Right ventricle myocardium superior (tissue), 1 donor: ENCODE measurements at regions not wholly inside any gene's neighbourhood (a gene's known extent, or its start where the extent isn't known, plus 50 kb on each side); places are given as distances from the start of the nearest gene placed in this dataset.
"Not testable (repeated sequence)": the region's sequence is repeated elsewhere in the genome, so short reads cannot be mapped to it uniquely, and the experiment has no call there.

ENCODE experiments used
- ATAC-seq: fragments of 200-7000 bp; cut with Tn5 transposase; one replicate; pipeline ENCODE4 v1.9.1; 2020; ENCODE audit warnings: mild to moderate bottlenecking; ENCODE audit not compliant: poor library complexity
- DNase-seq: peaks from one replicate; pipeline ENCODE4 v3.0.0-alpha.2; 2020
- intact Hi-C: fragments of 100-400 bp; cut with DNase I; formaldehyde crosslinking; loops from one replicate; pipeline ENCODE4 v1.11.2; 2022
- donor health status: DM: no; HTN: yes; CAD: no; lungs with severe emphysema.

- DNase-seq: no peak
- intact Hi-C loops: no loop called here
- ATAC-seq: no peak
These were observed 86.2 kb downstream of the PSAT1 start for GRCh38 chr9:78383130-78383529.

GRCh38 chr9:78386348-78386747, 89.4 kb downstream of the PSAT1 start:
- intact Hi-C loops: no loop called here
- no peak for DNase-seq
- ATAC-seq: no peak

- intact Hi-C loops: no loop called here
- ATAC-seq: no peak
- DNase-seq: no peak
These were observed 89.8 kb downstream of the PSAT1 start for GRCh38 chr9:78386773-78387172.

- DNase-seq (no peak), ATAC-seq (no peak)
- intact Hi-C loops: no loop called here
These were observed 96.4 kb downstream of the PSAT1 start for GRCh38 chr9:78393340-78393739.

- DNase-seq: no peak
- no peak for ATAC-seq
- intact Hi-C loops: no loop called here
These were observed 97.0 kb downstream of the PSAT1 start for GRCh38 chr9:78393932-78394331.

- intact Hi-C loops: no loop called here
- ATAC-seq (no peak), DNase-seq (no peak)
These were observed 99.2 kb downstream of the PSAT1 start for GRCh38 chr9:78396087-78396486.

GRCh38 chr9:78397045-78397444, 100.1 kb downstream of the PSAT1 start:
- intact Hi-C loops: no loop called here
- no peak for ATAC-seq
- DNase-seq: no peak

- DNase-seq: no peak
- ATAC-seq: no peak
- intact Hi-C loops: no loop called here
These were observed 100.5 kb downstream of the PSAT1 start for GRCh38 chr9:78397454-78397853.

GRCh38 chr9:78399153-78399552, 102.2 kb downstream of the PSAT1 start:
- no peak for ATAC-seq
- intact Hi-C loops: no loop called here
- no peak for DNase-seq

GRCh38 chr9:78400496-78400895, 103.6 kb downstream of the PSAT1 start:
- intact Hi-C loops: no loop called here
- no peak for DNase-seq
- ATAC-seq: no peak

- DNase-seq: no peak
- ATAC-seq: no peak
- intact Hi-C loops: no loop called here
These were observed 108.5 kb downstream of the PSAT1 start for GRCh38 chr9:78405461-78405860.

- DNase-seq (no peak), ATAC-seq (no peak)
- intact Hi-C loops: no loop called here
These were observed 109.2 kb downstream of the PSAT1 start for GRCh38 chr9:78406146-78406545.

- no peak for ATAC-seq
- DNase-seq: no peak
- intact Hi-C loops: no loop called here
These were observed 110.0 kb downstream of the PSAT1 start for GRCh38 chr9:78406933-78407332.

- DNase-seq (no peak), ATAC-seq (no peak)
- intact Hi-C loops: no loop called here
These were observed 110.8 kb downstream of the PSAT1 start for GRCh38 chr9:78407636-78408312.

- no peak for ATAC-seq
- intact Hi-C loops: no loop called here
- DNase-seq: no peak
These were observed 111.5 kb downstream of the PSAT1 start for GRCh38 chr9:78408388-78408787.

GRCh38 chr9:78409928-78410510, 113.1 kb downstream of the PSAT1 start:
- intact Hi-C loops, ATAC-seq, DNase-seq: not testable (repeated sequence)

- DNase-seq (no peak), ATAC-seq (no peak)
- intact Hi-C loops: no loop called here
These were observed 125.4 kb downstream of the PSAT1 start for GRCh38 chr9:78422309-78422708.

GRCh38 chr9:78424299-78424698, 127.4 kb downstream of the PSAT1 start:
- intact Hi-C loops: no loop called here
- no peak for ATAC-seq
- DNase-seq: no peak

GRCh38 chr9:78428640-78429039, 131.7 kb downstream of the PSAT1 start:
- intact Hi-C loops: no loop called here
- DNase-seq (no peak), ATAC-seq (no peak)

- no peak for DNase-seq
- intact Hi-C loops: no loop called here
- ATAC-seq: no peak
These were observed 133.5 kb downstream of the PSAT1 start for GRCh38 chr9:78430387-78430786.

- DNase-seq, intact Hi-C loops, ATAC-seq: not testable (repeated sequence)
These were observed 134.1 kb downstream of the PSAT1 start for GRCh38 chr9:78431039-78431438.
